ENCODE measurements at regions not wholly inside any gene's neighbourhood (a gene's known extent, or its start where the extent isn't known, plus 50 kb on each side); places are given as distances from the start of the nearest gene placed in this dataset.
"Not testable (repeated sequence)": the region's sequence is repeated elsewhere in the genome, so short reads cannot be mapped to it uniquely, and the experiment has no call there.

GRCh38 chr5:62795926-62796325 is 217.3 kb downstream of the LRRC70 start:
- ATAC-seq (no peak), DNase-seq (no peak)
- H3K4me3 Mint-ChIP-seq, result no peak overlapping the region
- H3K36me3 Mint-ChIP-seq, result no peaks in the 10 kb centered on the region
- H3K9me3 Mint-ChIP-seq (ENCODE audit: low read depth), result peaks cover 5% of the 10 kb centered on the region
- CTCF ChIA-PET, result no interaction called here
- no peaks in the 10 kb centered on the region for H3K4me1 Mint-ChIP-seq
- H3K27me3 Mint-ChIP-seq, result no peaks in the 10 kb centered on the region
- H3K27ac Mint-ChIP-seq, result no peak overlapping the region

- Mint-ChIP-seq H3K27me3 (no peaks in the 10 kb centered on the region), H3K36me3 (no peaks in the 10 kb centered on the region), H3K27ac (no peak overlapping the region), H3K9me3 (ENCODE audit: low read depth) (peaks cover 5% of the 10 kb centered on the region), H3K4me3 (no peak overlapping the region), H3K4me1 (no peaks in the 10 kb centered on the region)
- ATAC-seq (no peak), DNase-seq (no peak)
- CTCF ChIA-PET, result interaction anchor here (3.6 kb wide), 1 partner anchor 15 kb away, joined by 12 read pairs; no protein-coding TSS in a partner anchor
These were observed 215.8 kb downstream of the LRRC70 start for GRCh38 chr5:62794456-62794855.

- ATAC-seq (no peak), DNase-seq (no peak)
- Mint-ChIP-seq H3K27ac (no peak overlapping the region), H3K9me3 (ENCODE audit: low read depth) (no peaks in the 10 kb centered on the region), H3K4me1 (no peaks in the 10 kb centered on the region), H3K4me3 (no peak overlapping the region), H3K36me3 (no peaks in the 10 kb centered on the region), H3K27me3 (peaks cover 2% of the 10 kb centered on the region)
- CTCF ChIA-PET, result no interaction called here
These were observed 212.4 kb downstream of the LRRC70 start for GRCh38 chr5:62791059-62791458.

- ATAC-seq (no peak), DNase-seq (no peak)
- Mint-ChIP-seq H3K27me3 (peaks cover 3% of the 10 kb centered on the region), H3K27ac (no peak overlapping the region), H3K4me3 (no peak overlapping the region), H3K4me1 (no peaks in the 10 kb centered on the region), H3K36me3 (no peaks in the 10 kb centered on the region), H3K9me3 (ENCODE audit: low read depth) (no peaks in the 10 kb centered on the region)
- CTCF ChIA-PET, result no interaction called here
These were observed 211.7 kb downstream of the LRRC70 start for GRCh38 chr5:62790348-62790747.

GRCh38 chr5:62786099-62786498 is 207.5 kb downstream of the LRRC70 start:
- CTCF ChIA-PET, result no interaction called here
- no peak for DNase-seq
- peaks cover 3% of the 10 kb centered on the region for H3K27me3 Mint-ChIP-seq
- no peaks in the 10 kb centered on the region for H3K36me3 Mint-ChIP-seq
- no peak for ATAC-seq
- peaks cover 8% of the 10 kb centered on the region for H3K4me1 Mint-ChIP-seq
- H3K9me3 Mint-ChIP-seq (ENCODE audit: low read depth), result no peaks in the 10 kb centered on the region
- H3K27ac Mint-ChIP-seq, result no peak overlapping the region
- H3K4me3 Mint-ChIP-seq, result no peak overlapping the region

- DNase-seq, result no peak
- Mint-ChIP-seq H3K36me3 (no peaks in the 10 kb centered on the region), H3K4me3 (no peak overlapping the region), H3K27me3 (peaks cover 3% of the 10 kb centered on the region), H3K9me3 (ENCODE audit: low read depth) (no peaks in the 10 kb centered on the region), H3K27ac (no peak overlapping the region), H3K4me1 (peaks cover 8% of the 10 kb centered on the region)
- CTCF ChIA-PET, result no interaction called here
- ATAC-seq, result no peak
These were observed 207.0 kb downstream of the LRRC70 start for GRCh38 chr5:62785588-62785987.

GRCh38 chr5:62783374-62784057 is 204.9 kb downstream of the LRRC70 start:
- peaks cover 8% of the 10 kb centered on the region for H3K4me1 Mint-ChIP-seq
- ATAC-seq (no peak), DNase-seq (no peak)
- CTCF ChIA-PET, result no interaction called here
- peaks cover 3% of the 10 kb centered on the region for H3K27me3 Mint-ChIP-seq
- H3K4me3 Mint-ChIP-seq, result no peak overlapping the region
- H3K27ac Mint-ChIP-seq, result no peak overlapping the region
- H3K36me3 Mint-ChIP-seq, result no peaks in the 10 kb centered on the region
- no peaks in the 10 kb centered on the region for H3K9me3 Mint-ChIP-seq (ENCODE audit: low read depth)

GRCh38 chr5:62780888-62781287 is 202.3 kb downstream of the LRRC70 start:
- DNase-seq, result no peak
- CTCF ChIA-PET, result interaction anchor here (3.2 to 4.1 kb wide), 3 partner anchors 12 to 338 kb away, joined by 12 to 18 read pairs (median 18); no protein-coding TSS in a partner anchor
- Mint-ChIP-seq H3K27ac (no peak overlapping the region), H3K27me3 (no peaks in the 10 kb centered on the region), H3K9me3 (ENCODE audit: low read depth) (no peaks in the 10 kb centered on the region), H3K4me3 (no peak overlapping the region), H3K4me1 (peaks cover 8% of the 10 kb centered on the region), H3K36me3 (no peaks in the 10 kb centered on the region)
- ATAC-seq, result no peak

- H3K9me3 Mint-ChIP-seq (ENCODE audit: low read depth), result no peaks in the 10 kb centered on the region
- H3K27ac Mint-ChIP-seq, result no peak overlapping the region
- CTCF ChIA-PET, result interaction anchor here (3.2 to 4.1 kb wide), 3 partner anchors 13 to 337 kb away, joined by 12 to 18 read pairs (median 18); no protein-coding TSS in a partner anchor
- no peak for DNase-seq
- H3K4me1 Mint-ChIP-seq, result peaks cover 8% of the 10 kb centered on the region
- H3K4me3 Mint-ChIP-seq, result no peak overlapping the region
- H3K27me3 Mint-ChIP-seq, result peaks cover 2% of the 10 kb centered on the region
- ATAC-seq, result no peak
- no peaks in the 10 kb centered on the region for H3K36me3 Mint-ChIP-seq
These were observed 201.6 kb downstream of the LRRC70 start for GRCh38 chr5:62780230-62780629.

- no peaks in the 10 kb centered on the region for H3K36me3 Mint-ChIP-seq
- no peak overlapping the region for H3K4me3 Mint-ChIP-seq
- H3K27me3 Mint-ChIP-seq, result peaks cover 3% of the 10 kb centered on the region
- DNase-seq, result no peak
- CTCF ChIA-PET, result interaction anchor here (0.8 to 4.1 kb wide), 8 partner anchors 14 to 554 kb away, joined by 3 to 18 read pairs (median 4); no protein-coding TSS in a partner anchor
- H3K9me3 Mint-ChIP-seq (ENCODE audit: low read depth), result no peaks in the 10 kb centered on the region
- H3K4me1 Mint-ChIP-seq, result peaks cover 7% of the 10 kb centered on the region
- H3K27ac Mint-ChIP-seq, result no peak overlapping the region
- peak; percentile 65 for ATAC-seq
These were observed 200.4 kb downstream of the LRRC70 start for GRCh38 chr5:62779010-62779422.

GRCh38 chr5:62778316-62779009 is 199.8 kb downstream of the LRRC70 start:
- Mint-ChIP-seq H3K27me3 (peaks cover 8% of the 10 kb centered on the region), H3K27ac (no peak overlapping the region), H3K9me3 (ENCODE audit: low read depth) (no peaks in the 10 kb centered on the region), H3K4me1 (peaks cover 3% of the 10 kb centered on the region), H3K4me3 (no peak overlapping the region), H3K36me3 (no peaks in the 10 kb centered on the region)
- ATAC-seq (no peak), DNase-seq (no peak)
- CTCF ChIA-PET, result interaction anchor here (0.8 to 4.1 kb wide), 8 partner anchors 15 to 554 kb away, joined by 3 to 18 read pairs (median 4); no protein-coding TSS in a partner anchor

GRCh38 chr5:62777081-62777480 is 198.5 kb downstream of the LRRC70 start:
- DNase-seq; H3K9me3 Mint-ChIP-seq (ENCODE audit: low read depth); H3K27ac Mint-ChIP-seq; H3K27me3 Mint-ChIP-seq; H3K36me3 Mint-ChIP-seq; CTCF ChIA-PET; H3K4me1 Mint-ChIP-seq; H3K4me3 Mint-ChIP-seq; ATAC-seq: not testable (repeated sequence)

- H3K4me1 Mint-ChIP-seq; ATAC-seq; H3K4me3 Mint-ChIP-seq; H3K27me3 Mint-ChIP-seq; DNase-seq; H3K9me3 Mint-ChIP-seq (ENCODE audit: low read depth); H3K27ac Mint-ChIP-seq; H3K36me3 Mint-ChIP-seq; CTCF ChIA-PET: not testable (repeated sequence)
These were observed 198.0 kb downstream of the LRRC70 start for GRCh38 chr5:62776592-62776991.

GRCh38 chr5:62773460-62773859 is 194.8 kb downstream of the LRRC70 start:
- Mint-ChIP-seq H3K27ac (no peak overlapping the region), H3K9me3 (ENCODE audit: low read depth) (no peaks in the 10 kb centered on the region), H3K4me3 (no peak overlapping the region), H3K4me1 (no peaks in the 10 kb centered on the region), H3K27me3 (peaks cover 13% of the 10 kb centered on the region), H3K36me3 (no peaks in the 10 kb centered on the region)
- no peak for DNase-seq
- ATAC-seq, result no peak
- CTCF ChIA-PET, result no interaction called here
